ENCODE measurements at regions not wholly inside any gene's neighbourhood (a gene's known extent, or its start where the extent isn't known, plus 50 kb on each side); places are given as distances from the start of the nearest gene placed in this dataset.
A peak's percentile ranks its signal among the peaks of the same experiment; 100 is the strongest.
"Not testable (repeated sequence)": the region's sequence is repeated elsewhere in the genome, so short reads cannot be mapped to it uniquely, and the experiment has no call there.

DNA sequence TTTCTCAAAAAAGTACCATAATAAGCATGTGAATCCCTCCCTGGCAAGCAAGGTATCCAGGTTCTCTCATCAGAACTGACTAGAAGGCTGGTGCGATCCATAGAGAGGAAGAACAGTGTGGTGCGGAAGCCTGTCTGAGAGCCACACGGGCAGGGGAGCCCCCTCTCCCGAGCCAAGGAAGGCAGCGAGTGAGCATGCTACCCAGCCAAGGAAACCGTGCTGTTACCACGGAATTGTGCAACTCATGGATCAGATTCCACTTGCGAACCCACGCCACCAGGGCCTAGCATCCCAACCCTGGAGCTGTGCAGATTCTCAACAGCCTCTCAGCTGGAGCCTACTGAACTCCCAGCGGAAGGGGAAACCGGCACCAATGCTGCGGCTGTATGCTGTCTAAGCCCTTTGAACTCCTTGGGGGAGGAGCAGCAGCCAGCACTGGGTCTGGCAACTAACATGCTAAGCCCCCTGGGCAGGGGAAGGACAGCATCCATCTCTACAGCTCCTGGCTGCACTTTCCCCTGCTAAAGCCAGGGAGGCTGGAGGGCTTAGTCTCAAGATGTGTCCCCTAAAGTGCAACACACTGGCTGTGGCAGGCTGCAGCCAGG, 823.1 kb downstream of the EPHA4 start:
- no peak for DNase-seq

DNA sequence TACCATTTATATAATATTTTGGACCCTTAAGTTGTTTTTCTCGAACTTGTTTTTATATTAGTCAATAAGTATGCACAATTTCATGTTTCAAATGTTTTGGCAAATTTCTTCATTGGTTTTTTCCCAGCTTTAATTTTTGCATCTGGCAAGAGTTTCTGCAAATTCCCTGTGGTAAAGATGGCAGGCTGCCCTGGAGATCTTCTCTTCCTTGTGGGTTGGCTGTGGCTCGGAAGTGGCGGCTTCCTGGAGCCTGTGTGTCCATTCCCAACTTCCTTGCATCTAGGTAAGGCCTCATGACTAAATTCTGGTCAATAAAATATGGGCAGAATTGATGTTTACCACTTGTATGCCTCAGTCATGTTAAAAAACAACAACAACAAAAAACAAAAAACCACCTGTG, 818.6 kb downstream of the EPHA4 start:
- DNase-seq, result no peak

DNA sequence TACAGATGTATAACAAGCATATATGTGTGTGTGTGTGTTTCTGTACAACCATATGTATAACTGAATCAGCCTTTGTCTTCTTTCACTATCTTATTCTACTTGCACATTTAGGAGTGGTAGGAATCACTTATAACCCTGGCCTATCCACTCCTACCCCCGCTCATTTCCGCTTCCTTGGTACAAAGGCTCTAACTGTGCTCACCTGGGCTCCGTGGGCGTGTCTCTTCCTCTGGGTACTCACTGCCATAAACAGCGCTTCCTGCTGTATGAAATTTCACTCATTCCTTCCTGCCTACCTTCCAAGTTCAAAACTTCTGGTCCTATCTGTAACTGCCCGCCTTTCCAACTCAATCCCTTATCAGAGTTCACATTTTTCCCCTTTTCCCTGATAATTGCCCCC, 815.5 kb downstream of the EPHA4 start:
- no peak for DNase-seq

DNA sequence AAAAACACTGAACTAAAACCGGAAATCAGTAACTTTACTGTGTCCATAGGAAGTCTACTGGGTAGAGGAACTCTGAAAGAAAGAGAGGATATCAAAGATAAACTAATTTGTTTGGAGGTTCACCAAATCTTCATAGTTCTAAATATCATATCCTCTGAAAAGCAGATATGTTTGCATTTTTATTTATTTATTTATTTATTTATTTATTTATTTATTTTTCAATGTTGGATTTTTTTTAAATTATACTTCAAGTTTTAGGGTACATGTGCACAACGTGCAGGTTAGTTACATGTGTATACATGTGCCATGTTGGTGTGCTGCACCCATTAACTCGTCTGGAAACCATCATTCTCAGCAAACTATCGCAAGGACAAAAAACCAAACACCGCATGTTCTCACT, 813.7 kb downstream of the EPHA4 start:
- not testable (repeated sequence) for DNase-seq

DNA sequence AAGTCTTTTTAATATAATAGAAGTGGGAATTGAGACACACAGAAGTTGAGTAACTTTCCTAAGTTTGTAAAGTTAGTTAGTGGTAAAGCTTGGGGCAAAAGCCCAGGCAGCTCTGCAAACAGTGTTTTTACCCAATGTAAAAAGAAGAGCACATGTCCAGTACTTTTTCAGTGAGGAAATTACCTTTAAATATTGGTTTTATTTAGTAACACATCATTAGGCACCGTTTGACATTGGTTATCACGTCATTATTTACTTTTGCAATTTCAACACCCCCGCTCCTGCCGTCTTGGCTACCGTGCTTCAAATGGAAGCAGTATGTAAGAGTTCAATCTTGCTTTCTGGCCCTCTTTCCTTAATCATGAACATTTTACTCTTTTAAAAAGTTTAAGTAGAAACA, 807.9 kb downstream of the EPHA4 start:
- DNase-seq, result no peak

DNA sequence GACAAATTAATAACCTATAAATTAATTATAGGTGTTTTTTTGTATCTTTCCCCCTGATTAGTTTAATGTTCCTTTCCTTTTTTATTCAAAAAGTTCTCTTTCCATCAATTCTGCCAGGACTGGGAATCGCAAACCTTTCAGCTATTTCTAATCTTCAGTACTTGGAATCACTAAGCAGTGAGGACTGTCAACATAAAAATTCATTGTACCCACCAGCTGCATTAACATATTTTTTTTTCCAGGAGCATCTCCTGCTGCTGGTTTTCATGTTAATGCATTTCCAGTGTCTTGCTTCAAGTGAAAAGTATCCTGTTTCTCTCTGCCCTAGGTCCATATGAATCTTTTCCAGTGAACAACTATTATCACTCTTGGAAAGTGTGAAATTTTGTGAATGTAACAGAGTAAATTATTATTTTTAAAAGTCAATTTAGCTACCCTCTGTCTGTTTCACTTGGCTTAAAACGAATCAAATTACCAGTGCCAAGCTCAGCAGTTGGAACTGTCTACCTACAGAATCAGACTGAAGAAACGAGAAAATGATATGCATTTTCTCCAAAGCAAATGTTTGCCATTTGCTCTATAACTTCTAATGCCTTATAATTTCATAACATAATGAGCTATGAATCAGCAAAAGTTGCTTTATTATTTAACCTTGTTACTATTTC, 804.4 kb downstream of the EPHA4 start:
- no peak for DNase-seq

DNA sequence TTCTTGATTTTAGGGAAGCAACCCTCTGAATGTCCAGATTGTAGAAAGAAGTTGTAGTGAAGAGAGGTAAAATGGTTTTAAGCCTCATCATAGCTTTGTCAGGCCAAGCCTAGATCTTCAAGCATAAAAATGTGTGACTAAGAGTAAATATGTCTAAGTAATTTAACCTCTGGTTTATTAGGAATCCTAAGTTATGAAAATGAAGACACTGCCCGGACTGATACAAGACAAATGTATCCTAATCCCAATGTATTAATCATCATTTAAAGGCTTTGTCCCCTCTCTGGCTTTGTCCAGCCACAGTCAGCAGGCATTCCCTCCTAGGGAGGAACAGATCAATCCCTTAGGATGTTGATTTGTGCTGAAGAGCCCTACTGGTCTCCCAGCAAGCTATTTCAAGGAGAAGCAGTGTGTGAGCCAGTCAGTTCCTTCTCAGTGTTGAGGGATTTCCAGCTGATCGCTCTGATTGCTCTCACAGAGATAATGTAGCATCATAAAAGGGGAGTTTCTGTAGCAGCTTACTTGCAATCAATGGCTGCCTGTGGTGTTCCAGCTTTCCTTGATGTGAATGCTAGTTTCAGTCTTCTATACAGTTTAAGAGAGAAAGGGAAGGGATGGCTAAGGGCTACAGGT, 796.1 kb downstream of the EPHA4 start:
- DNase-seq, result peak; percentile 60

DNA sequence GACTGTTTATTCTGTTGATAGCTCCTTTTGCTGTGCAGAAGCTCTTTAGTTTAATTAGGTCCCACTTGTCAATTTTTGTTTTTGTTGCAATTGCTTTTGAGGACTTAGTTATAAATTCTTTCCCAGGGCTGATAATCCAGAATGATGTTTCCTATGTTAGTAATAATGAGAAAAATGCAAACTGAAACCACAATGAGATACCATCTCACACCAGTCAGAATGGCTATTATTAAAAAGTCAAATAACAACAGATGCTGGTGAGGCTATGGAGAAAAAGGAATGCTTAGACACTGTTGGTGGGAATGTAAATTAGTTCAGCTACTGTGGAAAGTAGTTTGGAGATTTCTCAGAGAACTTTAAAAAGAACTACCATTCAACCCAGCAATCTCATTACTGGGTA, 793.0 kb downstream of the EPHA4 start:
- not testable (repeated sequence) for DNase-seq

DNA sequence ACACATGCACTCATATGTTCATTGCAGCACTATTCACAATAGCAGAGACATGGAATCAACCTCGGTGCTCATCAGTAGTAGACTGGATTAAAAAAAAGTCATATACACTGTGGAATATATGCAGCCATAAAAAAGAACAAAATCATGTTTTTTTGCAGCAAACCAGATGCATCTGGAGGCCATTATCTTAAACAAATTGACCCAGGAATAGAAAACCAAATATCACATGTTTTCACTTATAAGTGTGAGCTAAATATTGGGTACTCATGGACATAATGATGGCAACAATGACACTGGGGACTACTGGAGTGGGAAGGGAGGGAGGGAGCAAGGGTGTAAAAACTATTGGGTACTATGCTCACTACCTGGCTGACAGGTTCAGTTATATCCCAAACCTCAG, 792.6 kb downstream of the EPHA4 start:
- no peak for DNase-seq

DNA sequence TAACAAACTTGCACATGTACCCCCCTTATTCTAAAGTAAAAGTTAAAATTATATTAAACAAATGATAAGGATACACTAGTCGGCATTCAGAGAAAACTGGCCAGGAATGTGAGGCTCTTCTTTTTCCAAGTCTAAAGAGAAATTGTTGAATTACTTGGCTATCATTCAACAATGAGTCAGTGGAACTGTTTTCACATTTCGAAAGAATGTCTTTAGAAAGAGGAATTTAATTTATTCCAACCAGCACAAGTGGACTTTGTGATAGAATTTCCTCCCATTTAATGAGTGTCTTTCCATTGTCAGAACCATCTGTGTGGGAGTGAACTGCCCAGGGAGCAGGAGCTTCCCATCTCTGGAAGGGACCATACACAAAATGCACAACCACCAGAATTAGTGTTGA, 792.2 kb downstream of the EPHA4 start:
- DNase-seq, result peak; percentile 48

DNA sequence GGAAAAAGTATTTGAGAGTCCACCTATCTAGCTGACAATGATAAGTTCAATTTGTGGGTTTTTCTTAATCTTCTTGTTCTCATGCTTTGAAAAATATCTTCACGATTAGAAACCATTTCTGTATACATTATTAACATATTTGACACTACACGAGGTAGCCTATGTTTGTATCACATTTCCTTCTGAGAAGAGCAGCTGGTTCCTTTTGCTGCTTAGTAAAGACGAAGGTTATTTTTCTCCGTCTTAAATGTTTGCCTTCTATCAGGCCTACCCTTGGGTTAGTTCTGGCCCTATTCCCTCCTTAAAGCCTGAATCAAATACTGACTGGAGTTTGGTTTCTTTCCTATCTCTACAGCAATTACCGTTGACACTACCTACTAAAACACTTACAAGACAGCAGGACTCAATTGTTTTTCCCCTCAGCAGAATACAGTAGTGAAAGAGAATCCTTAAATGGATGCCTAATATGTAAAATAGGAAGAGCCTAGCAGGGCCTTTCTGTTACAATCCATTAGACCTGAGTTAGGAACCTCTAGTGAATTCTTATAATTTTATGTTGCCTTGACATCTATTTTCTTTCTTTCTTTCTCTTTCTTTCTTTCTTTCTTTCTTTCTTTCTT, 790.4 kb downstream of the EPHA4 start:
- no peak for DNase-seq

DNA sequence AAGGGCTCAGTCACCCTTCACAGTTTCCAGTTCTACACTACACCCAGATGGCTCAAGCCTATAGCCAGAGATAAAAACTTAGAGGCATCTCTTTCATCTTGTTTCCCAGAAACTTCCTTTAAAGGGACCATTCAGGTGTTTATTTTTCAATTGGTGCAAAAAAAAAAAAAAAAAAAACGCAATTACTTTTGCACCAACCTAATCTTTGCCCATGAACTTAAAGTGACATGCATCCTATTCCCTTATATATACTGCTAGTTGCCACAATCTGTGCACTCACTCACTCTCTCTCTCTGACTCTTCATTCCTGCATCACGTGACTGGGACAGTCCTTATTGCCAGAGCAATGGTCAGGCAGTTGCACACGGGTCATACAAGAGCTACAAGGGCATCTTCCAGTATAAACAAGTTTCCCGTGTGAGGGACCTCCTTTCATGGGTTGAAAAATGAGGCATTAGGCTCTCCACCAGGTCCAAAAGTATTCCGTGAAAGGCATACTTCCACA, 789.4 kb downstream of the EPHA4 start:
- DNase-seq, result no peak

DNA sequence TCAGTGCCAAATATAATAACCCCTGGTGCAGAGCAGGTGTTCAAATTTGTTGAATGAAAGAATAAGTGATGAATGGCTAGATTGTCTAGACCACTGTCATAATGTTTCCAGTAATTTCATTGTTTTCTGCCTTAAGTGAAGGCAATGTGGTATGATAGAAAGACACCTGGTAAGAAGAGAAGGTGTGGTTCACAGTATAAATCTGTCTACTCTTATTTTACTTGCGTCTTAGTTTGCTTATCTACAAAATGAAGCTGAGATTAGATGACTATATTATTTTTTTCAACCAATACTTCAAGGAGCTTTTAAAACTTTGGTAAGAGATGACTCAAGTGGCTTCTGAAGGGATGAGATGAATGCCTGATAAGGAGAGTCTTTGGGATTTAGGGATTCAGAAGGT, 788.4 kb downstream of the EPHA4 start:
- DNase-seq, result no peak

DNA sequence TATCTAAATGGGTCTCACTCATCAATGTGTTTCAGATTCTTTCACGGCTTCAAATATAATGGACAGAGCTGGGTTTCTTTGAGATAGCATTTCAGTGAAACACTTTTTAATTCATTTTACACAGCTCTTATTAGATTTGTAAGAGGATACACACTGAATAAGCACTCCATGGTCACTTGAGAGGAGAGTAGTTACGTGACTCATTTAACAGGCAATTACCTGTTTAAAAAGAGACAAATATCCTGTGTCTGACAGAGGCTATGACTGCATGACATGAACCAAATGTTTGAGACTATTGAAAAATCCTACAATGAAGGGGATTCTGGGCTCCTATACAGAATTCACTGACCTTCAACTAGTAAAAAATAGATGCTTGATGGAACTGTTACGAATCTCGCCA, 786.9 kb downstream of the EPHA4 start:
- no peak for DNase-seq

DNA sequence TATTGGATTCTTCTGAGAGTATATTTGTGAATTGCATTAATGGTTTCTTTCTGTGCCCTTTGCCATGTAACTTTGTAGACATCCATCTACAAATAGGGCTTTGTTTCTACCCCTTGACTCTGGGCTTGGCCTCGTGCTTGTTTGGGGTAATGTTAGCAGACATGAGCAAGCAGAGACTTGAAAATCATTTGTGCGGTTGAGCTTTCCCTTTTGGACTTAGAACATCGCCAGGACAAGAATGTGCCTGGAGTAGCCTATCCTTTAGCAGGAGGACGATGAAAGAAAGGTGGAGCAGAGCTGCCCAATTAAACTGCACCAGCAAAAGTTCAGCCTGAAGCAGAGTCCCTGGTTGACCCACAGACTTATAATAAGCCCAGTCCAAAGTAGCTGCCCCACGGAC, 785.9 kb downstream of the EPHA4 start:
- no peak for DNase-seq

DNA sequence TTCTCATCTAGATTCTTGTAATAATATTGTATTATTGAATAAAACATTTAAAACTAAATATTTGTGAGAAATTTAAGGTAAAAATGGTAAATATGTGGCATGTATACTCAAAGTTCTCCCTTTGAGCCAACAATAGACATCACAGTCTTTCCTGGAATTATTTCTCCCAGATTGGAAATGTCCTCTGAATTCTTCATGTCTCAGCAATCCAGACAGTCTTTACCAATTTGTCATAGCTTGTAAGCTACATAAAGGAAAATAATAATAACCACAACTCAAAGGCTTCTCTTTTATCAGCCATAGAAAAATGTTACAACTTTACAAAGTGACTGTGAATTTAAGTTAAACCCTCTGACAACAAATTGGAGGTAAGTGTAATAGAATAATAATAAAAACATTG, 784.9 kb downstream of the EPHA4 start:
- DNase-seq, result no peak

DNA sequence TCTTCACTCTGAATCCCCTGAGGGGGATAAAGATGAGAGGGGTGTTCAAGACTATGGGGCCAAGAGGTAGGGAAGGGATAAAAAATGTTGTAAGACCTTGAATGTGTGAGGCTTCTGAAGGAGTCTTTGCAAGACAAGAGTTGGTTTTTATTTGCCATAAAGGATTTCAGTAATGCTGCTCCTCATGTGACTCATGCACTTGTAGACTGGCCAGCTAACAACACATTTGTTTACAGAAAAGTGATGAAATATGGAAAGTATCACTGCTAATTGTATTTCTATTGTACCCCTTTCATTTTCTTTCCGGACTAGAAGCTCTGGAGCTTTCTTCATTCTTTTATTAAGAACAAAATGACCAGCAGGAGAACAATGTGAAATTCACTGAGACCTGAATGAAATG, 782.1 kb downstream of the EPHA4 start:
- no peak for DNase-seq

DNA sequence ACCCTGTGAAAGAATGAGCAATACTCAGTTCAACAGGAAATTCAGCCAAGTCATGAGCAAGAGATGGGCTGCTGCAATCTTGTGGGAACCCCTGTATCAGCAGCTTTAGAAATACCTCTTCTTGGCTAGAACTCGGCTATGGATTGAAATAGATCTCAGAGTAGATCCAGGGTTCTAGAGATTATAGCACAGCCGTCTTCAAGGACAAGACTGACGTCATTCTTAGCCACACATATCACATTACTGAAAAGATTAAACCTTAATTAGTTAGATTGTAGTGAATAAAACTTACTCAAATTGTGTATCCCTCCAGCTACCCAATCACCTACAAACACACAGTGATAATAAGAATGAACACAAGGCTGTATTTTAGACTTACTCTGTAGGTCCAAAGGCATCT, 776.4 kb downstream of the EPHA4 start:
- DNase-seq, result no peak

DNA sequence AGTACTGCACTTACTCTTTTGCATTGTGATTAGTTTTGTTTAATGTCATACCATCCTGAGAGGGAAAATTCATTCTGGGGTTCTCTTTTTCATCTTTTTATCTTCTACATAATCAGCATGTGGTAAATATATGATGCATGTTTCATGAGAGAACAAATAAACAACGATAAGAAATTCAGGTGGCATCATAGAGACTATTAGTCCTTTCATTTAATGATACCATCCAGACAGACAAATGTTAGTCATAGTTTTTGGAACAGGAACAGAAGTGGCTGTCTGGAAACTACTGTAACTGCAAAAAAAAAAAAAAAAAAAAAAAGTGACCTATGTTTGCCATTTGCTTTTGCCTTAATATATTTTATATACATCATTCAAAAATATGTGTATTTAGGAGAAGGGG, 761.0 kb downstream of the EPHA4 start:
- no peak for DNase-seq

DNA sequence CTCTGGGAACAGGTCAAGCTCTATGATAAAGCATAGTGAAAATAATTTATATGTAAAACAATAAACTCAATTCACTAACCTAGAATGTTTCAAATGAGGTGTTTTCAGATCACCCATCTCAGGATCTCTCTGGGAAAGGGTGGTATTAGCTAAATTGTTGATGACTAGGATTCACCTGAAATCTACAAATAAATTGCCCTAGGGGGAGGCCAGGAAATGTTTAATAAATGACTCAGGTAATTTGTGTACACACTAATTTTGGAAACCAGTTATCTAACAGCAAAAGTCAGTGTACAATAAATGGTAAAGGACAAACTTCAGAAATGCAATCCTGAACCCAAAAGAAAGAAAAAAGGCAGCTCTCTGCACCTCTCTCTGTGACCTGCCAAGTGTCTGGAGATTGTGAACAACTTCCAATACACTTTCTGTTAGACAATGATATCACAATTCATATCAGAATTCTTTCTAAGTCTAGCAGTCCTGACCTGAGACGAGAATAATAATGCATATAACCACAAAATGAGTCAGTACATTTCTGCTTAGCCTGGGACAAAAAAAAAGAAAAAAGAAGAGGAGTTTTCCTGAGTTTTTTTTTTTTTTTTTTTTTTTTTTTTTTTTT, 760.0 kb downstream of the EPHA4 start:
- DNase-seq, result no peak

DNA sequence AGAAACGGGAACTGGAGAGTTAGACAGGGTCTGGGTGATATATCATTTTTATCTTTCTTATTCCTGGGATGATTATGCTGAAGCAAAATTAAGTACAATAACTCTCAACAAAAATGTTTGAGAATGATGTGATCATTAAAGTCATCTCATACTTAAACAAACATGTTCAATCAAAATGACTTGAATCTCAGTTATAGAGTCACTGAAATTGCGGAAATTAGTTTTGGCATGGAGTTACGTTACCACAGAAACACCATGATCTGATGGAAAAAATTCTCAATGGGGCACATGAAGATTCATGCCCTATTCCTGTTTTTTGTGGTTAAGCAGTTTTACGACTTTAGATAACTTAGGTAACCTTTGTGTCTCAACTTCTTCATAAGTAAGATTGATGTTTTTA, 757.7 kb downstream of the EPHA4 start:
- DNase-seq, result no peak

DNA sequence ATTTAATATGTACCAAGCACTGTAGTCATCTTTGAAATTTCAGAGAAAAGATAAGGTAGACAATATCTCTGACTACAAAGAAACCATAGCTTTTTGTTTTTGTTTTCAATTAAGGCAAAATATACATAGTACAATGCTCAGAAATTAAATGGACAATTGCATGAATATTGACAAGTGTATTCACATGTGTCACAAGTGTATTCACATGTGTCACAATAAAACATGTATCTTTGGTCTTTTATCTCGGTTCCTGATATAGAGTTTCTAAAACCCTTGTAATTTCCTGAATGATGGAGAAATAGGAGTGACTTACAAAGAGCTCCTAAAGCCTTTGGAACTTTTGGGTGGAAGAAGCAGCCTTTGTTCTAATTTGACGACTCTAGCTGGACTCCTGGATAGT, 756.4 kb downstream of the EPHA4 start:
- DNase-seq, result no peak

DNA sequence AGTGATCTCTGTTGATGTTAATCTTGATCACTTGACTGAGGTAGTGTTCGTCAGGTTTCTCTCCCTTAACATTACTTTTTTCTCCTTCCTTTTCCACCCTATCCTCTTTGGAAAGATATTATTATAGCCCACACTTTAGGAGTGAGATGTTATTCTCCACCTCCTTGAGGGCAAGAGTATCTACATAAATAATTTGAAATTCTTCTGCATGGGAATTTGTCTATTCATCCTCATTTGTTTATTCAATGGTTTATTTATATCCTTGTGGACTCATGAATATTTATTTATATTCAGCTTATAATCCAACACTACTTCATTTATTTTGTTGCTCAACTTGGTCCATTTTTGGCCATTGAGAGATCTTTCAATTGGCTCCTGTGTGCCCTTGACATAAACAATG, 750.4 kb downstream of the EPHA4 start:
- DNase-seq, result no peak

DNA sequence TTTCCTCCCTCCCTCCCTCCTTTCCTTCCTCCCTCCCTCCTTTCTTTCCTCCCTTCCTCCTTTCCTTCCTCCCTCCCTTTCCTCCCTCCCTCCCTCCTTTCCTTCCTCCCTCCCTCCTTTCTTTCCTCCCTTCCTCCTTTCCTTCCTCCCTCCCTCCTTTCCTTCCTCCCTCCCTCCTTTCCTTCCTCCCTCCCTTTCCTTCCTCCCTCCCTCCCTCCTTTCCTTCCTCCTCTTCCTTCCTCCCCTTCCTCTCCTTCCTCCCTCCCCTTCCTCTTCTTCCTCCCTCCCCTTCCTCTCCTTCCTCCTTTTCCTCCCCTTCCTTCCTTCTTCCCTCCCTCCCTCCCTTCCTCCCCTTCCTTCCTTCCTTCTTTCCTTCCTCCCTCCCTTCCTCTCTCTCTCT, 748.5 kb downstream of the EPHA4 start:
- not testable (repeated sequence) for DNase-seq
